GM12864 (cell line): ENCODE measurements at regions not wholly inside any gene's neighbourhood (a gene's known extent, or its start where the extent isn't known, plus 50 kb on each side); places are given as distances from the start of the nearest gene placed in this dataset.

ENCODE experiments used
- DNase-seq: peaks from one replicate; pipeline ENCODE4 v3.0.0-alpha.2; 2011; ENCODE audit warnings: low read depth
- H3K4me3 ChIP-seq: 2 replicates; pipeline ENCODE4 v1.5.1; 2011; ENCODE audit warnings: mild to moderate bottlenecking, low read depth, low read length, control low read depth
- TF ChIP-seq, protein P1 (sequence below): IDR thresholded peaks from 2 replicates; pipeline ENCODE4 v1.5.1; 2011; ENCODE audit warnings: low read depth, mild to moderate bottlenecking, moderate library complexity, low read length, control low read depth, inconsistent platforms; ENCODE audit errors: missing control alignments

GRCh38 chr15:93179700-93180102, 90.7 kb upstream of the RGMA start:
- TF ChIP-seq, protein P1, sequence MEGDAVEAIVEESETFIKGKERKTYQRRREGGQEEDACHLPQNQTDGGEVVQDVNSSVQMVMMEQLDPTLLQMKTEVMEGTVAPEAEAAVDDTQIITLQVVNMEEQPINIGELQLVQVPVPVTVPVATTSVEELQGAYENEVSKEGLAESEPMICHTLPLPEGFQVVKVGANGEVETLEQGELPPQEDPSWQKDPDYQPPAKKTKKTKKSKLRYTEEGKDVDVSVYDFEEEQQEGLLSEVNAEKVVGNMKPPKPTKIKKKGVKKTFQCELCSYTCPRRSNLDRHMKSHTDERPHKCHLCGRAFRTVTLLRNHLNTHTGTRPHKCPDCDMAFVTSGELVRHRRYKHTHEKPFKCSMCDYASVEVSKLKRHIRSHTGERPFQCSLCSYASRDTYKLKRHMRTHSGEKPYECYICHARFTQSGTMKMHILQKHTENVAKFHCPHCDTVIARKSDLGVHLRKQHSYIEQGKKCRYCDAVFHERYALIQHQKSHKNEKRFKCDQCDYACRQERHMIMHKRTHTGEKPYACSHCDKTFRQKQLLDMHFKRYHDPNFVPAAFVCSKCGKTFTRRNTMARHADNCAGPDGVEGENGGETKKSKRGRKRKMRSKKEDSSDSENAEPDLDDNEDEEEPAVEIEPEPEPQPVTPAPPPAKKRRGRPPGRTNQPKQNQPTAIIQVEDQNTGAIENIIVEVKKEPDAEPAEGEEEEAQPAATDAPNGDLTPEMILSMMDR = no peak
- H3K4me3 ChIP-seq = no peak overlapping the region
- DNase-seq = no peak

- peak; percentile 3 for DNase-seq
- TF ChIP-seq, protein P1 = no peak
- H3K4me3 ChIP-seq = no peak overlapping the region
Observed at GRCh38 chr15:93179072-93179471, 90.1 kb upstream of the RGMA start.

DNA sequence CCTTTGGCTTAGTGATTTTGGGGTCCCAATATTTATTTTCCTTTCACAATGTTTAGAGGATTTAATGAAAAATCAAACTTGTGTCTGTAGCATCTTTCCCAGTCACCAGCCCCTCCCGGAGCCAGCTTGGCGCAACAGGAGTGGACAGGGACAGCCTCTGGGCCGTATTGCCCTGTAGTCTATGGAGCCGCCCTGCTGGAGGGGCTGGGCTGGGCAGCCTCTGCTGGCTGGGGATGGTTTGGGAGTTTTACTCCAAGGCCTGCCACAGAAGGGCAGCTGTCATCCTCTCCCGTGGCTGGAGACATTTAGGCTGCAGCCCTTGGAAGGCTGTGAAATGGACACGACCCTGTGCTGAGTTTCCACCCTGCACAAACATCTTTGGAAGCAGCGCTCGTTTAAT, 89.4 kb upstream of the RGMA start:
- DNase-seq = no peak
- no peak overlapping the region for H3K4me3 ChIP-seq
- TF ChIP-seq, protein P1 = no peak

DNA sequence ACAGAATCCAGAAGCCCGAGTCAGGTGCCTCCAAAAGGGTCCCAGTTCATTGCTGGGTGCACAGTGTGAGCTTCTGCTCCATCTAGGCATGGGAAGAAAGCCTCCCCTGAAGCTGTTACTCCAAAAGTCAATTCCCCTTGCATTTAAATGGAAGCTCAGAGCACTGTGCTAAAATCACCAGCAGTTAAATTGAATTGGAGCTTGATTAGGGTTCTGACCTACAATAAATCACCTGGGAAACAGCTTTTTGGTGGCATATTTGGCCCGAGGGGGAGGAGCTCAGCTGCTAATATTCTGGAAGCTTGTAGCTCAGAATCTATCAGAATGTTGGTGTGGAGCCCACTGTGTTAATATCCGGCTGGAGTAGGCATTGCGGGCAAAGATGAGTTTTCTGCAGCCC, 87.1 kb upstream of the RGMA start:
- no peak for DNase-seq
- no peak overlapping the region for H3K4me3 ChIP-seq
- TF ChIP-seq, protein P1 = no peak

DNA sequence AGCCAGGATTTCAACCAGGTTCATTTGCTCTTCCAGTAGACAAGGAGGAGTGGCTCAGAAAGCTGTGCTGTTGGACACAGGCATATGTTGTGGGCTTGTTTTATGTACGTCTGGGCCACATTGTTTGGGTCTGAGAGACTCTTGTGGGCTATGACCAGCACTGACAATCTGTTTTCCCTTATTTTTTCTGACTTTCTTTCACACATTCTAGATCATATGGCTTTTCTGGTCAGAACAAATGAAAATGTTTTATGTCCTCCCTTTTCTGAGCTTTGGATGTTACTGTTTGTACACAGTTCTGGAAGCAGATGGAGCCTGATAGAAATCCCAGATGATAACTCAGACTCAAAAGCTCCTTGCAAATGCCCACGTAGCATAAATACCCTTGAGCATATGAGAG, 85.8 kb upstream of the RGMA start:
- no peak for DNase-seq
- TF ChIP-seq, protein P1 = no peak
- H3K4me3 ChIP-seq = no peak overlapping the region

GRCh38 chr15:93173369-93173768, 84.4 kb upstream of the RGMA start:
- DNase-seq = no peak
- TF ChIP-seq, protein P1 = no peak
- H3K4me3 ChIP-seq = no peak overlapping the region

DNA sequence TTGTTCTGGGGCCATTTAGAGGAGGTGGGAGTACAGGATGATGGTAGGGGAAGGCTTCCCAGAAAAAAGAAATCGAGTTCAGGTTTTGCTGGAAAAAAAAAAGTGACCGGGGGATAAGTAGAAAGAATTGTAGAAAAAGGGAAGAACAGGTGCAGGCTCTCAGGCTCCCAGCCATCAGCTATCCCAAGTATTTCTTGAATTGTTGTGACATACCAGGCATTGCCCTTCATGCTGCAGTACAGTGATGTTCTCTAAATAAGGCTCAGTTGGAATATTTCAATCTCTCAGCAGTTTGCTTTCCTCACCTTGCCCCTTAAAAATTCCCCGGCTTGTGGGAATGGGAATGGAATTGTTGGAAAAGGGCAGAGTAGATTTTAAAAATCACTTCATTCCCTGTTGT, 82.5 kb upstream of the RGMA start:
- no peak overlapping the region for H3K4me3 ChIP-seq
- TF ChIP-seq, protein P1 = no peak
- DNase-seq = no peak
